IMR-90 (cell line): ENCODE measurements at regions not wholly inside any gene's neighbourhood (a gene's known extent, or its start where the extent isn't known, plus 50 kb on each side); places are given as distances from the start of the nearest gene placed in this dataset.

ENCODE experiments used
- CTCF ChIP-seq: conservative IDR thresholded peaks from 2 replicates; pipeline ENCODE4 v1.5.1; 2012; ENCODE audit warnings: mild to moderate bottlenecking, low read depth, low read length, improper control_type of control experiment
- MXI1 ChIP-seq: IDR thresholded peaks from 2 replicates; pipeline ENCODE4 v1.6.1; 2012; ENCODE audit warnings: low read depth, mild to moderate bottlenecking, low read length, moderate library complexity, borderline replicate concordance
- POLR2A ChIP-seq: IDR thresholded peaks from 2 replicates; pipeline ENCODE4 v1.6.1; 2012; ENCODE audit warnings: mild to moderate bottlenecking, low read depth, low read length
- RAD21 ChIP-seq: IDR thresholded peaks from 2 replicates; pipeline ENCODE4 v1.6.1; 2012; ENCODE audit warnings: low read length, improper control_type of control experiment
- USF2 ChIP-seq: fragments of 150-350 bp; IDR thresholded peaks from 2 replicates; pipeline ENCODE4 v1.6.1; 2017; ENCODE audit warnings: mild to moderate bottlenecking, antibody characterized with exemption, low read length, low read depth

DNA sequence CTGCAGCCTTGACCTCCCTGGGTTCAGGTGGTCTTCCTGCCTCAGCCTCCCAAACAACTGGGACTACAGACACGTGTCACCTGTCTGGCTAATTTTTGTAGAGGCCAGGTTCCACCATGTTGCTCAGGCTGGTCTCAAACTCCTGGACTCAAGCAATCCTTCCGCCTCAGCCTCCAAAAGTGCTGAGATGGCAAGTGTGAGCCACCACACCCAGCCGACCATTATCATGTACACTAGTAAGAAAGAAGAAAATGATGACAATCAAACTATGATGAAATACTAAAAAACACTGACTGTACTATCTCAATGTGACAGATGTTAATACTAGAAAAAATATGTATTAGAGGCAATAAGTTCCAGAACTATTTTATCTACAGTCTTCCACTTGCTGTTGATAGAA is 420.9 kb downstream of the TRIB2 start:
- TF ChIP-seq CTCF (no peak), POLR2A (no peak), USF2 (no peak), RAD21 (no peak), MXI1 (no peak)
